Neural progenitor cell (in vitro differentiated cells): ENCODE measurements at regions not wholly inside any gene's neighbourhood (a gene's known extent, or its start where the extent isn't known, plus 50 kb on each side); places are given as distances from the start of the nearest gene placed in this dataset.
A peak's percentile ranks its signal among the peaks of the same experiment; 100 is the strongest.

Source experiments
- DNase-seq: peaks from one replicate; pipeline ENCODE4 v3.0.0-alpha.2; 2016; ENCODE audit warnings: low spot score
- H2AFZ ChIP-seq: fragments of 200-600 bp; sonication (generic); replicated peaks from 2 replicates; pipeline ENCODE4 v1.6.1; 2016; ENCODE audit warnings: antibody characterized with exemption
- H3F3A ChIP-seq: fragments of 200-600 bp; sonication (generic); 2 replicates; pipeline ENCODE4 v1.6.1; 2016; ENCODE audit warnings: antibody characterized with exemption, low read depth
- H3K27ac ChIP-seq: fragments of 200-600 bp; sonication (generic); 2 replicates; pipeline ENCODE4 v1.5.1; 2016; ENCODE audit warnings: mild to moderate bottlenecking
- H3K27me3 ChIP-seq: fragments of 200-600 bp; sonication (generic); 2 replicates; pipeline ENCODE4 v1.6.1; 2016; ENCODE audit warnings: mild to moderate bottlenecking, moderate library complexity
- H3K36me3 ChIP-seq: fragments of 200-600 bp; sonication (generic); 2 replicates; pipeline ENCODE4 v1.5.1; 2016
- H3K4me1 ChIP-seq: fragments of 200-600 bp; sonication (generic); 2 replicates; pipeline ENCODE4 v1.6.1; 2016; ENCODE audit warnings: mixed run types
- H3K4me2 ChIP-seq: fragments of 200-600 bp; sonication (generic); 2 replicates; pipeline ENCODE4 v1.6.1; 2016
- H3K4me3 ChIP-seq: fragments of 200-600 bp; sonication (generic); 2 replicates; pipeline ENCODE4 v1.5.1; 2016
- H3K79me2 ChIP-seq: fragments of 200-600 bp; sonication (generic); 2 replicates; pipeline ENCODE4 v1.6.1; 2016; ENCODE audit warnings: low read depth
- H3K9ac ChIP-seq: fragments of 200-600 bp; sonication (generic); 2 replicates; pipeline ENCODE4 v1.6.1; 2016
- H3K9me3 ChIP-seq: fragments of 200-600 bp; sonication (generic); 2 replicates; pipeline ENCODE4 v1.5.1; 2016; ENCODE audit warnings: low read depth
- H4K20me1 ChIP-seq: fragments of 200-600 bp; sonication (generic); 2 replicates; pipeline ENCODE4 v1.6.1; 2016; ENCODE audit warnings: low read depth
- H3K27ac Mint-ChIP-seq: 3 replicates; pipeline ENCODE4 v1.8.0; 2021; ENCODE audit warnings: mixed read lengths
- H3K27me3 Mint-ChIP-seq: 2 replicates; pipeline ENCODE4 v1.8.0; 2022; ENCODE audit warnings: low read depth, mild to moderate bottlenecking, inconsistent platforms, moderate library complexity, mixed read lengths; ENCODE audit not compliant: insufficient read depth
- H3K36me3 Mint-ChIP-seq: 3 replicates; pipeline ENCODE4 v1.8.0; 2021; ENCODE audit warnings: mixed read lengths
- H3K4me1 Mint-ChIP-seq: 3 replicates; pipeline ENCODE4 v1.8.0; 2021; ENCODE audit warnings: mixed read lengths
- H3K4me3 Mint-ChIP-seq: 3 replicates; pipeline ENCODE4 v1.8.0; 2021; ENCODE audit warnings: mild to moderate bottlenecking, moderate library complexity, mixed read lengths
- H3K9me3 Mint-ChIP-seq: 3 replicates; pipeline ENCODE4 v1.8.0; 2020; ENCODE audit warnings: mixed read lengths
- EZH2 ChIP-seq: fragments of 200-600 bp; sonication (generic); IDR thresholded peaks from 2 replicates; pipeline ENCODE4 v1.6.1; 2017; ENCODE audit warnings: antibody characterized with exemption, mild to moderate bottlenecking, moderate library complexity
- EZH2phosphoT487 ChIP-seq: fragments of 200-600 bp; sonication (generic); IDR thresholded peaks from 2 replicates; pipeline ENCODE4 v1.6.1; 2017; ENCODE audit warnings: antibody characterized with exemption
- TF ChIP-seq, protein P1 (sequence below): fragments of 200-600 bp; sonication (generic); IDR thresholded peaks from 2 replicates; pipeline ENCODE4 v1.5.1; 2017; ENCODE audit warnings: antibody characterized with exemption, mild to moderate bottlenecking

DNA sequence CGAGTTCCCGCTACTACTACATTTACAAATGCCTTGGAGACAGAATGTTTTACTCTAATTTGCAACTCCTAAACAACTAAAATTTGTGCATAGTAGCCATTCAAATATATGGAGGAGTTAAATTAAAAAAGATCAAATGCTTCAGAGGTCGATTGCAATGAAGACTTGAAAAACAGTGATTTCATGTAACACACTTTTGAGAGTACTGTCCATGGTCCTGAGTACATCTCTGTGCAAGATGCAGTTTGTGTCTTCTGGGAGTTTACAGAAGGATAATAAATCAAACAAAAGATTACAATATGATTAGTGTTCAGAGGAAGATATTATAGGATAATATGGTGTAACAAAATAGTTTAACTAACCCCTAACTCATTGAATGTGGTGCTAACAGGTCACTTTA lies 894.7 kb downstream of the TMEM182 start:
- H3K79me2 ChIP-seq, result no peaks in the 10 kb centered on the region
- H4K20me1 ChIP-seq, result no peaks in the 10 kb centered on the region
- Mint-ChIP-seq H3K9me3 (no peaks in the 10 kb centered on the region), H3K4me1 (peaks cover 3% of the 10 kb centered on the region), H3K36me3 (no peaks in the 10 kb centered on the region), H3K27ac (no peak overlapping the region), H3K4me3 (no peak overlapping the region), H3K27me3 (peaks cover 3% of the 10 kb centered on the region)
- TF ChIP-seq EZH2 (no peak), EZH2phosphoT487 (no peak)
- TF ChIP-seq, protein P1, sequence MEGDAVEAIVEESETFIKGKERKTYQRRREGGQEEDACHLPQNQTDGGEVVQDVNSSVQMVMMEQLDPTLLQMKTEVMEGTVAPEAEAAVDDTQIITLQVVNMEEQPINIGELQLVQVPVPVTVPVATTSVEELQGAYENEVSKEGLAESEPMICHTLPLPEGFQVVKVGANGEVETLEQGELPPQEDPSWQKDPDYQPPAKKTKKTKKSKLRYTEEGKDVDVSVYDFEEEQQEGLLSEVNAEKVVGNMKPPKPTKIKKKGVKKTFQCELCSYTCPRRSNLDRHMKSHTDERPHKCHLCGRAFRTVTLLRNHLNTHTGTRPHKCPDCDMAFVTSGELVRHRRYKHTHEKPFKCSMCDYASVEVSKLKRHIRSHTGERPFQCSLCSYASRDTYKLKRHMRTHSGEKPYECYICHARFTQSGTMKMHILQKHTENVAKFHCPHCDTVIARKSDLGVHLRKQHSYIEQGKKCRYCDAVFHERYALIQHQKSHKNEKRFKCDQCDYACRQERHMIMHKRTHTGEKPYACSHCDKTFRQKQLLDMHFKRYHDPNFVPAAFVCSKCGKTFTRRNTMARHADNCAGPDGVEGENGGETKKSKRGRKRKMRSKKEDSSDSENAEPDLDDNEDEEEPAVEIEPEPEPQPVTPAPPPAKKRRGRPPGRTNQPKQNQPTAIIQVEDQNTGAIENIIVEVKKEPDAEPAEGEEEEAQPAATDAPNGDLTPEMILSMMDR, result no peak
- no peak overlapping the region for H2AFZ ChIP-seq
- DNase-seq, result peak; percentile 55
- no peaks in the 10 kb centered on the region for H3F3A ChIP-seq
- no peaks in the 10 kb centered on the region for H3K27me3 ChIP-seq
- H3K4me2 ChIP-seq, result no peak overlapping the region
- no peak overlapping the region for H3K9ac ChIP-seq
- H3K36me3 ChIP-seq, result no peaks in the 10 kb centered on the region
- H3K4me3 ChIP-seq, result no peak overlapping the region
- no peaks in the 10 kb centered on the region for H3K9me3 ChIP-seq
- H3K27ac ChIP-seq, result no peak overlapping the region
- H3K4me1 ChIP-seq, result no peaks in the 10 kb centered on the region

DNA sequence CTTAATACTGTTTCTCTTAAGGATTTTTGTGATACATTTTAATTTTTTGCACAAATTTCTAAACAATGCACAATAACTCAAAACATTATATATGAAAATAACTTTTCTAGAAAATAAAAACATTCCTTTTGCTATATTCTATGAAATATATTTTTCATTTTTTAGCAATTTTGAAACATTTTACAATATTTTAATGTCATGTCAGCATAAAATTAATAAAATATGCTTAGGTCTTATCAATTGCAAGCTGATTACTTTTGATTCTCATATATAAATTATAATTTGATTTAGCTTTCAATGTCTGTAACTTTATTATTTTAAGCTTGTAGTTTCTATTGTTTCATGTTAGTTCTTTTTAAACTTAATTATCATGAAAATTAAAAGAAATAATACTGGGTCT lies 898.7 kb downstream of the TMEM182 start:
- Mint-ChIP-seq H3K4me1 (no peaks in the 10 kb centered on the region), H3K36me3 (no peaks in the 10 kb centered on the region), H3K27ac (no peak overlapping the region), H3K9me3 (no peaks in the 10 kb centered on the region), H3K27me3 (peaks cover 2% of the 10 kb centered on the region), H3K4me3 (no peak overlapping the region)
- no peaks in the 10 kb centered on the region for H3K4me1 ChIP-seq
- no peaks in the 10 kb centered on the region for H3F3A ChIP-seq
- no peaks in the 10 kb centered on the region for H3K9me3 ChIP-seq
- H3K36me3 ChIP-seq, result no peaks in the 10 kb centered on the region
- H3K9ac ChIP-seq, result no peak overlapping the region
- no peak overlapping the region for H3K27ac ChIP-seq
- no peak for DNase-seq
- H4K20me1 ChIP-seq, result no peaks in the 10 kb centered on the region
- no peak overlapping the region for H3K4me3 ChIP-seq
- TF ChIP-seq, protein P1, result no peak
- no peak for TF ChIP-seq EZH2
- TF ChIP-seq EZH2phosphoT487, result no peak
- H3K4me2 ChIP-seq, result no peak overlapping the region
- H2AFZ ChIP-seq, result no peak overlapping the region
- H3K79me2 ChIP-seq, result no peaks in the 10 kb centered on the region
- no peaks in the 10 kb centered on the region for H3K27me3 ChIP-seq

DNA sequence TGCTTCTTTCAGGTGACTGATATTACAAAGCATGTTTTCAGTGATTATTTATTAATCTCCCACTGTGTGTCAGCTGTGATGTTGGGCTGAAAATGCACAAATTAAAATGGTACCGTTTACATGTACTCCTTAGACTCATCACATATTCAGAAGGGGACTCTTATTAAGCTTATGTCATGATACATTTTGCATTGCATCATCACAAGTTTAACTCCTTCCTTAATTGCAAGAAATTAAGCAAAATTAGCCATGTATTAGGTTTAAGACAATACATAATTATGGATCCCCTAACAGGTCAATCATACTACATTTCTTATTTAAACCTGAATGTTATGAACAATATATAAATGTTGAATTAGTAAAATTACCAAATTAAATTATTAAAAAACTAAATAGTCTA lies 899.1 kb downstream of the TMEM182 start:
- Histone ChIP-seq H3K4me1 (no peaks in the 10 kb centered on the region), H3K36me3 (no peaks in the 10 kb centered on the region), H3K79me2 (no peaks in the 10 kb centered on the region), H3K9me3 (no peaks in the 10 kb centered on the region), H3K4me3 (no peak overlapping the region), H3K27ac (no peak overlapping the region), H3K4me2 (no peak overlapping the region), H2AFZ (no peak overlapping the region), H3K27me3 (no peaks in the 10 kb centered on the region), H4K20me1 (no peaks in the 10 kb centered on the region), H3K9ac (no peak overlapping the region), H3F3A (no peaks in the 10 kb centered on the region)
- Mint-ChIP-seq H3K4me3 (no peak overlapping the region), H3K4me1 (no peaks in the 10 kb centered on the region), H3K36me3 (no peaks in the 10 kb centered on the region), H3K9me3 (no peaks in the 10 kb centered on the region), H3K27me3 (peaks cover 2% of the 10 kb centered on the region), H3K27ac (no peak overlapping the region)
- no peak for TF ChIP-seq EZH2phosphoT487
- no peak for TF ChIP-seq EZH2
- TF ChIP-seq, protein P1, result no peak
- no peak for DNase-seq

DNA sequence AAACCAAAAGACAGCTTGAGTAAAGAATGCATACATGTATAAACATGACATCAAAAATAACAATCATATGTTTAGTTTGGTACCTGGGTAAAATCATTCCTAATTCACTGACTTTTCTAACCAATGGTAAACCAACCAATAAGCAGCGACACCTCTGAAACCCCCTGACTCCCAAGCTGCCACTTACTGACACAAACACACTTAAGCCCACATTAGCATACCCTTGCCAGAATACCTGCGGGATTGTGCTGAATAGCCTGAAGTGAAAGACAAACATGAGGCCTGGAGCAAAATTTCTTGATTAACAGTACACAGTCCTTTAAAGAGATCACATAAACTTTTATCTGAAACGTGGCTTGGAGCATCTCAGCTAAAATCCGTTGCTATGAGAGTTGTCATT lies 902.9 kb downstream of the TMEM182 start:
- Mint-ChIP-seq H3K36me3 (no peaks in the 10 kb centered on the region), H3K27ac (no peak overlapping the region), H3K27me3 (peaks cover 2% of the 10 kb centered on the region), H3K4me3 (no peak overlapping the region), H3K4me1 (no peaks in the 10 kb centered on the region), H3K9me3 (no peaks in the 10 kb centered on the region)
- H3K4me3 ChIP-seq, result no peak overlapping the region
- TF ChIP-seq, protein P1, result no peak
- no peak for TF ChIP-seq EZH2phosphoT487
- no peak for TF ChIP-seq EZH2
- H3K9me3 ChIP-seq, result no peaks in the 10 kb centered on the region
- H3F3A ChIP-seq, result no peaks in the 10 kb centered on the region
- H3K79me2 ChIP-seq, result no peaks in the 10 kb centered on the region
- no peaks in the 10 kb centered on the region for H4K20me1 ChIP-seq
- no peak overlapping the region for H3K9ac ChIP-seq
- H3K27me3 ChIP-seq, result no peaks in the 10 kb centered on the region
- no peaks in the 10 kb centered on the region for H3K36me3 ChIP-seq
- H3K4me1 ChIP-seq, result no peaks in the 10 kb centered on the region
- peak overlapping the region; percentile 24 for H2AFZ ChIP-seq
- DNase-seq, result no peak
- no peak overlapping the region for H3K4me2 ChIP-seq
- H3K27ac ChIP-seq, result no peak overlapping the region
